ENCODE measurements at regions not wholly inside any gene's neighbourhood (a gene's known extent, or its start where the extent isn't known, plus 50 kb on each side); places are given as distances from the start of the nearest gene placed in this dataset.

- Histone ChIP-seq H3K9me2 (ENCODE audit: insufficient read depth, low read length) (no peaks in the 10 kb centered on the region), H3K4me2 (ENCODE audit: low read length) (no peak overlapping the region), H3K27ac (ENCODE audit: low read depth, low read length, poor library complexity, severe bottlenecking) (no peak overlapping the region), H3K9me3 (ENCODE audit: low read length) (no peaks in the 10 kb centered on the region), H4K20me1 (ENCODE audit: insufficient read depth, low read length) (no peaks in the 10 kb centered on the region), H3K4me3 (ENCODE audit: low read depth, low read length, poor library complexity, severe bottlenecking) (no peak overlapping the region), H3K4me1 (ENCODE audit: insufficient read depth, low read length, poor library complexity, severe bottlenecking) (no peaks in the 10 kb centered on the region), H3K79me2 (ENCODE audit: insufficient read depth, low read depth, low read length) (no peaks in the 10 kb centered on the region), H2AFZ (ENCODE audit: low read length) (no peak overlapping the region), H3K36me3 (ENCODE audit: insufficient read depth, low read length) (no peaks in the 10 kb centered on the region)
- no peak for DNase-seq (ENCODE audit: low spot score)
- TF ChIP-seq EZH2phosphoT487 (IDR thresholded peaks at IDR 0.05; ENCODE audit: borderline replicate concordance, low read depth, low read length) (no peak), CTCF (conservative IDR thresholded peaks at IDR 0.05; ENCODE audit: low read length) (no peak)
- ChIA-PET CTCF (ENCODE audit: unreplicated experiment) (no interaction called here), POLR2A (no interaction called here)
- no TSS peak for BruUV-seq (replicated peaks)
- intact Hi-C loops (cut with micrococcal nuclease; ENCODE audit: unreplicated experiment) = no loop called here
These were observed 368.1 kb downstream of the RPS24 start for GRCh38 chr10:78401624-78402367.

- intact Hi-C loops (cut with micrococcal nuclease; ENCODE audit: unreplicated experiment) = no loop called here
- no peaks in the 10 kb centered on the region for H3K9me2 ChIP-seq (ENCODE audit: insufficient read depth, low read length)
- CTCF ChIA-PET (ENCODE audit: unreplicated experiment) = no interaction called here
- POLR2A ChIA-PET = no interaction called here
- H4K20me1 ChIP-seq (ENCODE audit: insufficient read depth, low read length) = no peaks in the 10 kb centered on the region
- BruUV-seq (replicated peaks) = no TSS peak
- H3K4me2 ChIP-seq (ENCODE audit: low read length) = no peak overlapping the region
- H3K9me3 ChIP-seq (ENCODE audit: low read length) = no peaks in the 10 kb centered on the region
- no peak overlapping the region for H2AFZ ChIP-seq (ENCODE audit: low read length)
- no peak overlapping the region for H3K27ac ChIP-seq (ENCODE audit: low read depth, low read length, poor library complexity, severe bottlenecking)
- no peaks in the 10 kb centered on the region for H3K36me3 ChIP-seq (ENCODE audit: insufficient read depth, low read length)
- no peaks in the 10 kb centered on the region for H3K79me2 ChIP-seq (ENCODE audit: insufficient read depth, low read depth, low read length)
- no peaks in the 10 kb centered on the region for H3K4me1 ChIP-seq (ENCODE audit: insufficient read depth, low read length, poor library complexity, severe bottlenecking)
- DNase-seq (ENCODE audit: low spot score) = no peak
- no peak for TF ChIP-seq EZH2phosphoT487 (IDR thresholded peaks at IDR 0.05; ENCODE audit: borderline replicate concordance, low read depth, low read length)
- no peak for TF ChIP-seq CTCF (conservative IDR thresholded peaks at IDR 0.05; ENCODE audit: low read length)
- no peak overlapping the region for H3K4me3 ChIP-seq (ENCODE audit: low read depth, low read length, poor library complexity, severe bottlenecking)
These were observed 368.9 kb downstream of the RPS24 start for GRCh38 chr10:78402591-78402990.

- H2AFZ ChIP-seq (ENCODE audit: low read length) = no peak overlapping the region
- H3K4me1 ChIP-seq (ENCODE audit: insufficient read depth, low read length, poor library complexity, severe bottlenecking) = no peaks in the 10 kb centered on the region
- TF ChIP-seq EZH2phosphoT487 (IDR thresholded peaks at IDR 0.05; ENCODE audit: borderline replicate concordance, low read depth, low read length) (no peak), CTCF (conservative IDR thresholded peaks at IDR 0.05; ENCODE audit: low read length) (no peak)
- no TSS peak for BruUV-seq (replicated peaks)
- DNase-seq (ENCODE audit: low spot score) = no peak
- no peak overlapping the region for H3K4me2 ChIP-seq (ENCODE audit: low read length)
- CTCF ChIA-PET (ENCODE audit: unreplicated experiment) = no interaction called here
- H3K4me3 ChIP-seq (ENCODE audit: low read depth, low read length, poor library complexity, severe bottlenecking) = no peak overlapping the region
- intact Hi-C loops (cut with micrococcal nuclease; ENCODE audit: unreplicated experiment) = no loop called here
- no peak overlapping the region for H3K27ac ChIP-seq (ENCODE audit: low read depth, low read length, poor library complexity, severe bottlenecking)
- no peaks in the 10 kb centered on the region for H4K20me1 ChIP-seq (ENCODE audit: insufficient read depth, low read length)
- no peaks in the 10 kb centered on the region for H3K9me2 ChIP-seq (ENCODE audit: insufficient read depth, low read length)
- no peaks in the 10 kb centered on the region for H3K36me3 ChIP-seq (ENCODE audit: insufficient read depth, low read length)
- H3K9me3 ChIP-seq (ENCODE audit: low read length) = no peaks in the 10 kb centered on the region
- POLR2A ChIA-PET = no interaction called here
- H3K79me2 ChIP-seq (ENCODE audit: insufficient read depth, low read depth, low read length) = no peaks in the 10 kb centered on the region
These were observed 370.1 kb downstream of the RPS24 start for GRCh38 chr10:78403781-78404180.

Measured in OCI-LY7 (cell line).